NT2/D1 (cell line): ENCODE measurements at regions not wholly inside any gene's neighbourhood (a gene's known extent, or its start where the extent isn't known, plus 50 kb on each side); places are given as distances from the start of the nearest gene placed in this dataset.
A peak's percentile ranks its signal among the peaks of the same experiment; 100 is the strongest.

ENCODE experiments used
- DNase-seq: peaks from one replicate; pipeline ENCODE4 v3.0.0-alpha.2; 2011; ENCODE audit warnings: low read depth, low spot score
- H3K27me3 ChIP-seq: 2 replicates; pipeline ENCODE4 v1.6.0; 2011; ENCODE audit warnings: mild to moderate bottlenecking; ENCODE audit not compliant: insufficient read length, insufficient read depth
- H3K36me3 ChIP-seq: 2 replicates; pipeline ENCODE4 v1.6.1; 2011; ENCODE audit warnings: mild to moderate bottlenecking, low read length, mixed read lengths; ENCODE audit not compliant: insufficient read depth, insufficient read length
- H3K4me1 ChIP-seq: 2 replicates; pipeline ENCODE4 v1.5.1; 2011; ENCODE audit not compliant: insufficient read depth, insufficient read length
- H3K4me3 ChIP-seq: 2 replicates; pipeline ENCODE4 v1.5.1; 2011; ENCODE audit warnings: low read depth; ENCODE audit not compliant: insufficient read length
- H3K9ac ChIP-seq: 2 replicates; pipeline ENCODE4 v1.6.0; 2011; ENCODE audit warnings: low read depth; ENCODE audit not compliant: insufficient read length
- H3K9me3 ChIP-seq: 2 replicates; pipeline ENCODE4 v1.5.1; 2011; ENCODE audit warnings: mild to moderate bottlenecking, low read length; ENCODE audit not compliant: insufficient read depth
- SUZ12 ChIP-seq: IDR thresholded peaks from 2 replicates; pipeline ENCODE4 v1.6.1; 2011; ENCODE audit not compliant: insufficient read length, insufficient read depth; ENCODE audit errors: extremely low read depth
- YY1 ChIP-seq: IDR thresholded peaks from 2 replicates; pipeline ENCODE4 v1.6.1; 2011; ENCODE audit not compliant: insufficient read length, insufficient read depth
- ZNF274 ChIP-seq: IDR thresholded peaks from 2 replicates; pipeline ENCODE4 v1.6.1; 2011; ENCODE audit warnings: mild to moderate bottlenecking, low read depth, low read length

DNA sequence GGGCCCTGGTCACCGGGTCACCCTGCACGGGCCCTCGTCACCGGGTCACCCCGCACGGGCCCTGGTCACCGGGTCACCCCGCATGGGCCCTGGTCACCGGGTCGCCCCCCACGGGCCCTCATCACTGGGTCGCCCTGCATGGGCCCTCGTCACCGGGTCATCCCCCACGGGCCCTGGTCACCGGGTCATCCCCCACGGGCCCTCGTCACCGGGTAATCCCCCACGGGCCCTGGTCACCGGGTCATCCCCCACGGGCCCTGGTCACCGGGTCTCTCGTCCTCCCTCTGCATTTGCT is 77.6 kb downstream of the RIPK4 start:
- Histone ChIP-seq H3K4me3 (no peak overlapping the region), H3K9me3 (no peaks in the 10 kb centered on the region; the same call in 1 of the 2 replicates), H3K27me3 (no peaks in the 10 kb centered on the region), H3K36me3 (no peaks in the 10 kb centered on the region), H3K4me1 (peaks cover 26% of the 10 kb centered on the region), H3K9ac (no peak overlapping the region)
- no peak for DNase-seq
- TF ChIP-seq YY1: no peak
- TF ChIP-seq ZNF274: no peak
- TF ChIP-seq SUZ12: no peak

- no peak for DNase-seq
Measured at GRCh38 chr21:41687633-41688032, 79.2 kb downstream of the RIPK4 start.

DNA sequence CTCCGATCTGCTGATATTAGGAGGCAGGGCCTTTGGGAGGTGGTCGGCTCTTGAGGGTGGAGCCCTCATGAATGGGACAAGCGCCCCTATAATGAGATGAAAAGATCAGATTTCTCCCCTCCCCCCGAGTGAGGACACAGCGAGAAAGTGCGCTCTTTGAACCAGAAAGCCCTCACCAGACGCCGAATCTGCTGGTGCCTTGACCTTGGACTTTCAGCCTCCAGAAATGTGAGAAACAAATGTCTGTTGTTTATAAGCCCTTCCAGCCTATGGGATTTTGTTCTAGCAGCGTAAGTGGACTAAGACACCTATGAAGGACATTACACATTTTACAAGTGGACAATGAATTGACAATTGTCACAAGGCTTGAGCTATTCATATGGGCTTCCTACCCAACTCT is 80.2 kb downstream of the RIPK4 start:
- DNase-seq: no peak
- H3K4me1 ChIP-seq: peaks cover 23% of the 10 kb centered on the region

More at GRCh38 chr21:41687633-41688032, 79.2 kb downstream of the RIPK4 start:
- peaks cover 26% of the 10 kb centered on the region for H3K4me1 ChIP-seq
- no peaks in the 10 kb centered on the region; the same call in 1 of the 2 replicates for H3K9me3 ChIP-seq
- H3K36me3 ChIP-seq: no peaks in the 10 kb centered on the region
- no peaks in the 10 kb centered on the region for H3K27me3 ChIP-seq
- TF ChIP-seq ZNF274 (no peak), SUZ12 (no peak), YY1 (no peak)
- no peak overlapping the region for H3K4me3 ChIP-seq
- no peak overlapping the region for H3K9ac ChIP-seq

DNA sequence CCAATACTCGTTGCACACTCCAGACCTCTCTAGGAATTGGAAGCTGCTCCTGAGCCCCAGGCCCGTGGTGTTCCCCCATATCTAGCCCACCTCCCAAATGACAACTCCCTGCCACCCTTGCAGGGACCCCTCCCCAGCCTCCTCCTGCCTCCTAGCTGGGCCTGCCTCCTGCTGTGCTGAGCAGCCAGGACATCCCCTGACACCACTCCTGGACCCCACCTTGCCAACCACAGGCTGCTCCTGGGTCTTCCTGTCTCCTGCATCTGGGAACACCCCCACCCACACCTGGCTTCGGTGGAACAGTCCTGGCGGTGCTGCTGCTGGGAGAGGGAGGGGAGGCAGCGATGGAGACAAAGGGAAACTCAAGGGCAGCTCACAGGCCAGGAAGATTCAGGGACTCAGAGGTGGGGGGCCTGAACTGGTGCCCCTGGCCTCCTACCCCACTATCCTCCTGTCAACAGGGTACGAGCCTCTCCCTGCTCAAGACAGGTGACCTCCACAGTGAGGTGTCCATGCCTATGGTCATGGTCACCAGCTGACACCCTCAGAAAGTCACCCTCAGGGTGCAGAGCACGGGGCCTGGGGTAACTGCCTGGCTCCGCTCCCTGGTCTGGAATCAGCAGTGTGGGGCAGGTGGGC is 81.2 kb downstream of the RIPK4 start:
- Histone ChIP-seq H3K4me1 (peaks cover 22% of the 10 kb centered on the region), H3K27me3 (no peaks in the 10 kb centered on the region), H3K9me3 (no peaks in the 10 kb centered on the region; the same call in 1 of the 2 replicates), H3K4me3 (no peak overlapping the region), H3K9ac (no peak overlapping the region), H3K36me3 (no peaks in the 10 kb centered on the region)
- DNase-seq: no peak
- TF ChIP-seq YY1: no peak
- no peak for TF ChIP-seq ZNF274
- no peak for TF ChIP-seq SUZ12

More for the DNA sequence above, 80.2 kb downstream of the RIPK4 start:
- no peaks in the 10 kb centered on the region for H3K36me3 ChIP-seq
- TF ChIP-seq YY1 (no peak), ZNF274 (no peak), SUZ12 (no peak)
- H3K9me3 ChIP-seq: no peaks in the 10 kb centered on the region; the same call in 1 of the 2 replicates
- H3K4me3 ChIP-seq: no peak overlapping the region
- no peaks in the 10 kb centered on the region for H3K27me3 ChIP-seq
- H3K9ac ChIP-seq: no peak overlapping the region

GRCh38 chr21:41684381-41685245 is 82.2 kb downstream of the RIPK4 start:
- H3K9ac ChIP-seq: no peak overlapping the region
- peaks cover 22% of the 10 kb centered on the region for H3K4me1 ChIP-seq

GRCh38 chr21:41683815-41684214 is 83.0 kb downstream of the RIPK4 start:
- Histone ChIP-seq H3K4me3 (no peak overlapping the region), H3K9ac (no peak overlapping the region), H3K36me3 (no peaks in the 10 kb centered on the region), H3K9me3 (no peaks in the 10 kb centered on the region), H3K27me3 (no peaks in the 10 kb centered on the region), H3K4me1 (peaks cover 26% of the 10 kb centered on the region)
- TF ChIP-seq ZNF274: no peak
- TF ChIP-seq SUZ12: no peak
- no peak for TF ChIP-seq YY1
- no peak for DNase-seq

More at GRCh38 chr21:41684381-41685245, 82.2 kb downstream of the RIPK4 start:
- H3K9me3 ChIP-seq: no peaks in the 10 kb centered on the region; the same call in 1 of the 2 replicates
- DNase-seq: peak; percentile 27
- H3K4me3 ChIP-seq: no peak overlapping the region
- no peak for TF ChIP-seq SUZ12
- H3K27me3 ChIP-seq: no peaks in the 10 kb centered on the region
- no peaks in the 10 kb centered on the region for H3K36me3 ChIP-seq

- Histone ChIP-seq H3K9me3 (no peaks in the 10 kb centered on the region), H3K9ac (no peak overlapping the region), H3K4me3 (no peak overlapping the region), H3K36me3 (no peaks in the 10 kb centered on the region), H3K27me3 (no peaks in the 10 kb centered on the region), H3K4me1 (peaks cover 36% of the 10 kb centered on the region)
- TF ChIP-seq SUZ12 (no peak), YY1 (no peak), ZNF274 (no peak)
- DNase-seq: no peak
Measured at GRCh38 chr21:41682719-41683179, 84.1 kb downstream of the RIPK4 start.
